Type B pancreatic cell (in vitro differentiated cells): ENCODE measurements at regions not wholly inside any gene's neighbourhood (a gene's known extent, or its start where the extent isn't known, plus 50 kb on each side); places are given as distances from the start of the nearest gene placed in this dataset.

Experiments
- DNase-seq: peaks from one replicate; pipeline ENCODE4 v3.0.0; 2021; ENCODE audit warnings: mixed read lengths; ENCODE audit not compliant: unreplicated experiment; ENCODE audit errors: extremely low spot score
- H3K27ac Mint-ChIP-seq: 2 replicates; pipeline ENCODE4 v1.8.0; 2021; ENCODE audit warnings: mild to moderate bottlenecking, mixed read lengths
- H3K27me3 Mint-ChIP-seq: 2 replicates; pipeline ENCODE4 v1.8.0; 2021; ENCODE audit warnings: mixed read lengths
- H3K36me3 Mint-ChIP-seq: 2 replicates; pipeline ENCODE4 v1.8.0; 2021; ENCODE audit warnings: mixed read lengths
- H3K4me1 Mint-ChIP-seq: one replicate; pipeline ENCODE4 v1.8.0; 2021; ENCODE audit warnings: mixed read lengths; ENCODE audit not compliant: unreplicated experiment
- H3K4me3 Mint-ChIP-seq: 2 replicates; pipeline ENCODE4 v1.8.0; 2021; ENCODE audit warnings: mild to moderate bottlenecking, mixed read lengths
- H3K9me3 Mint-ChIP-seq: 2 replicates; pipeline ENCODE4 v1.8.0; 2021; ENCODE audit warnings: mixed read lengths
- CTCF ChIP-seq: fragments of 200-600 bp; sonication (generic); conservative IDR thresholded peaks from 2 replicates; pipeline ENCODE4 v1.5.0; 2021; ENCODE audit warnings: antibody characterized with exemption, mild to moderate bottlenecking

- no peak overlapping the region for H3K4me3 Mint-ChIP-seq
- H3K27ac Mint-ChIP-seq: no peak overlapping the region
- peaks cover 5% of the 10 kb centered on the region for H3K4me1 Mint-ChIP-seq
- no peaks in the 10 kb centered on the region for H3K36me3 Mint-ChIP-seq
- DNase-seq: no peak
- TF ChIP-seq CTCF: no peak
- H3K27me3 Mint-ChIP-seq: peaks cover 4% of the 10 kb centered on the region
- H3K9me3 Mint-ChIP-seq: no peaks in the 10 kb centered on the region
These were observed 194.8 kb downstream of the KIT start for GRCh38 chr4:54852602-54853001.

DNA sequence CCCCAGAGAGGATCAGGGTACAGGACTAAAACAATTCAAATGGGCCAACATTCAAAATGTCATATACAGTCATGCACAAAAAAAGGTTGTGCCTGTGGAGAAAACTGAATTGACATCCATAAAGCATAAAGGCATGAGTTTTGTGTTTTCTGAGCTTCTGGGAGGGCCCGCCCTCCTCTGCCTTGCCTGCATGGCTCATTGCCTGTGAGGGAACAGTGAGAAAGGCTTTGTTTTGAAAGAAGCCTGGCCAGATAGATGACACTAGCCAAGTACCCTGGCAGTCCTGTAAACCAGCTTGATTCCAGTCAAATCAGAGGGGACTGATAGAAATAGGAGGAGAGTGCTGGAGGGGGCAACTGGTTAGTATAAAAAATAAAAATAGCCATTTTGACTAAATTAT lies 194.3 kb downstream of the KIT start:
- no peak for TF ChIP-seq CTCF
- DNase-seq: no peak
- H3K27ac Mint-ChIP-seq: no peak overlapping the region
- peaks cover 5% of the 10 kb centered on the region for H3K4me1 Mint-ChIP-seq
- no peak overlapping the region for H3K4me3 Mint-ChIP-seq
- H3K36me3 Mint-ChIP-seq: no peaks in the 10 kb centered on the region
- H3K9me3 Mint-ChIP-seq: no peaks in the 10 kb centered on the region
- H3K27me3 Mint-ChIP-seq: no peaks in the 10 kb centered on the region

GRCh38 chr4:54844911-54845310 lies 187.2 kb downstream of the KIT start:
- Mint-ChIP-seq H3K36me3 (no peaks in the 10 kb centered on the region), H3K27ac (no peak overlapping the region), H3K9me3 (no peaks in the 10 kb centered on the region), H3K27me3 (no peaks in the 10 kb centered on the region), H3K4me3 (no peak overlapping the region), H3K4me1 (peaks cover 3% of the 10 kb centered on the region)
- no peak for DNase-seq
- no peak for TF ChIP-seq CTCF

- no peak for TF ChIP-seq CTCF
- H3K4me1 Mint-ChIP-seq: peaks cover 3% of the 10 kb centered on the region
These were observed 186.2 kb downstream of the KIT start for GRCh38 chr4:54843946-54844345.

GRCh38 chr4:54843106-54843505 lies 185.3 kb downstream of the KIT start:
- TF ChIP-seq CTCF: no peak
- no peaks in the 10 kb centered on the region for H3K9me3 Mint-ChIP-seq

More at GRCh38 chr4:54843946-54844345, 186.2 kb downstream of the KIT start:
- Mint-ChIP-seq H3K36me3 (no peaks in the 10 kb centered on the region), H3K27ac (no peak overlapping the region), H3K9me3 (no peaks in the 10 kb centered on the region), H3K4me3 (no peak overlapping the region), H3K27me3 (no peaks in the 10 kb centered on the region)
- no peak for DNase-seq

GRCh38 chr4:54842656-54843055 lies 184.9 kb downstream of the KIT start:
- no peak for TF ChIP-seq CTCF
- Mint-ChIP-seq H3K27me3 (no peaks in the 10 kb centered on the region), H3K9me3 (no peaks in the 10 kb centered on the region), H3K4me1 (peaks cover 3% of the 10 kb centered on the region), H3K36me3 (no peaks in the 10 kb centered on the region), H3K27ac (no peak overlapping the region), H3K4me3 (no peak overlapping the region)
- no peak for DNase-seq

More at GRCh38 chr4:54843106-54843505, 185.3 kb downstream of the KIT start:
- Mint-ChIP-seq H3K36me3 (no peaks in the 10 kb centered on the region), H3K4me3 (no peak overlapping the region), H3K27me3 (no peaks in the 10 kb centered on the region), H3K4me1 (peaks cover 3% of the 10 kb centered on the region), H3K27ac (no peak overlapping the region)
- no peak for DNase-seq
